Activated CD8-positive, alpha-beta memory T cell treated with anti-CD3 and anti-CD28 coated beads, Interleukin-2, amount 50 U/mL, for 1 hour (primary cell): ENCODE measurements at regions not wholly inside any gene's neighbourhood (a gene's known extent, or its start where the extent isn't known, plus 50 kb on each side); places are given as distances from the start of the nearest gene placed in this dataset.

Experiments used
- DNase-seq: peaks from one replicate; pipeline ENCODE4 v3.0.0-alpha.2; 2020; ENCODE audit errors: extremely low read depth

- no peak for DNase-seq
Measured at GRCh38 chr3:103614719-103615118, 1179.9 kb downstream of the ZPLD1 start.

- no peak for DNase-seq
Measured at GRCh38 chr3:103617961-103618360, 1183.1 kb downstream of the ZPLD1 start.

GRCh38 chr3:103624271-103624670, 1189.5 kb downstream of the ZPLD1 start:
- DNase-seq = no peak

- no peak for DNase-seq
Measured at GRCh38 chr3:103629391-103629790, 1194.6 kb downstream of the ZPLD1 start.

- DNase-seq = no peak
Measured at GRCh38 chr3:103644450-103644849, 1209.6 kb downstream of the ZPLD1 start.

GRCh38 chr3:103653996-103654395, 1219.2 kb downstream of the ZPLD1 start:
- no peak for DNase-seq

GRCh38 chr3:103657756-103658155, 1222.9 kb downstream of the ZPLD1 start:
- no peak for DNase-seq

- DNase-seq = no peak
Measured at GRCh38 chr3:103660810-103661209, 1226.0 kb downstream of the ZPLD1 start.

GRCh38 chr3:103662591-103662990, 1227.8 kb downstream of the ZPLD1 start:
- DNase-seq = no peak

GRCh38 chr3:103672346-103672745, 1237.5 kb downstream of the ZPLD1 start:
- no peak for DNase-seq

GRCh38 chr3:103684904-103685303, 1250.1 kb downstream of the ZPLD1 start:
- DNase-seq = no peak

- DNase-seq = no peak
Measured at GRCh38 chr3:103685939-103686338, 1251.1 kb downstream of the ZPLD1 start.

- no peak for DNase-seq
Measured at GRCh38 chr3:103690536-103690935, 1255.7 kb downstream of the ZPLD1 start.

GRCh38 chr3:103693831-103694230, 1259.0 kb downstream of the ZPLD1 start:
- no peak for DNase-seq

GRCh38 chr3:103698646-103699045, 1263.8 kb downstream of the ZPLD1 start:
- DNase-seq = no peak

- DNase-seq = no peak
Measured at GRCh38 chr3:103699228-103699627, 1264.4 kb downstream of the ZPLD1 start.

- no peak for DNase-seq
Measured at GRCh38 chr3:103705641-103706040, 1270.8 kb downstream of the ZPLD1 start.

GRCh38 chr3:103706671-103707070, 1271.9 kb downstream of the ZPLD1 start:
- no peak for DNase-seq

GRCh38 chr3:103711670-103712069, 1276.9 kb downstream of the ZPLD1 start:
- no peak for DNase-seq

GRCh38 chr3:103712320-103713008, 1277.6 kb downstream of the ZPLD1 start:
- DNase-seq = no peak

- no peak for DNase-seq
Measured at GRCh38 chr3:103729547-103729946, 1294.7 kb downstream of the ZPLD1 start.

GRCh38 chr3:103730744-103731143, 1295.9 kb downstream of the ZPLD1 start:
- no peak for DNase-seq

GRCh38 chr3:103752986-103753385, 1318.2 kb downstream of the ZPLD1 start:
- DNase-seq = no peak

GRCh38 chr3:103767635-103768034, 1332.8 kb downstream of the ZPLD1 start:
- no peak for DNase-seq
